OCI-LY7 (cell line): ENCODE measurements at regions not wholly inside any gene's neighbourhood (a gene's known extent, or its start where the extent isn't known, plus 50 kb on each side); places are given as distances from the start of the nearest gene placed in this dataset.

Source experiments
- EZH2phosphoT487 ChIP-seq: fragments of 200-600 bp; sonication (generic); IDR thresholded peaks from 2 replicates; pipeline ENCODE4 v1.6.1; 2018; ENCODE audit warnings: low read depth, borderline replicate concordance, mild to moderate bottlenecking, mixed run types, antibody characterized with exemption, low read length, moderate library complexity, mixed read lengths
- TF ChIP-seq, protein P1 (sequence below): fragments of 200-600 bp; sonication (generic); conservative IDR thresholded peaks from 2 replicates; pipeline ENCODE4 v1.5.1; 2014; ENCODE audit warnings: mild to moderate bottlenecking, antibody characterized with exemption, low read length, moderate library complexity, mixed read lengths

DNA sequence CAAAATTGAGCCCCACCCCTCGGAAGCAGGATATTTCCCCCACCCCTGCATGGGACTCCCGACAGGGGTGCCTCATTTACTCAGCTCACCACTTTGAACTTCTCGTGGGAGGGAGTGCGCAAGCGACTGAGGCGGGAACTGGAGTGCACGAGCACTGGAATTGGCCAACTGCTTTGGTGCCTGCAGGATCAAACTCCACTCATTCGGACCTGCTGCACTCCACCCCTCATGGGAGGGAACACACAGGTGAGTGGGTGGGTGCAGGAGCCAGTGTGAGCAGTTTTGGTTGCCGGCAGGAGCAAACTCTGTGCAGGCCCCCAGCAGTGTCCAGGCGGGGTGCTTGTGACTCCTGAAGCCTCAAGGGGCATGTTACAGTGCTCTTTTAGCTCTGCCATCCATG lies 301.2 kb downstream of the TUSC1 start:
- TF ChIP-seq, protein P1, sequence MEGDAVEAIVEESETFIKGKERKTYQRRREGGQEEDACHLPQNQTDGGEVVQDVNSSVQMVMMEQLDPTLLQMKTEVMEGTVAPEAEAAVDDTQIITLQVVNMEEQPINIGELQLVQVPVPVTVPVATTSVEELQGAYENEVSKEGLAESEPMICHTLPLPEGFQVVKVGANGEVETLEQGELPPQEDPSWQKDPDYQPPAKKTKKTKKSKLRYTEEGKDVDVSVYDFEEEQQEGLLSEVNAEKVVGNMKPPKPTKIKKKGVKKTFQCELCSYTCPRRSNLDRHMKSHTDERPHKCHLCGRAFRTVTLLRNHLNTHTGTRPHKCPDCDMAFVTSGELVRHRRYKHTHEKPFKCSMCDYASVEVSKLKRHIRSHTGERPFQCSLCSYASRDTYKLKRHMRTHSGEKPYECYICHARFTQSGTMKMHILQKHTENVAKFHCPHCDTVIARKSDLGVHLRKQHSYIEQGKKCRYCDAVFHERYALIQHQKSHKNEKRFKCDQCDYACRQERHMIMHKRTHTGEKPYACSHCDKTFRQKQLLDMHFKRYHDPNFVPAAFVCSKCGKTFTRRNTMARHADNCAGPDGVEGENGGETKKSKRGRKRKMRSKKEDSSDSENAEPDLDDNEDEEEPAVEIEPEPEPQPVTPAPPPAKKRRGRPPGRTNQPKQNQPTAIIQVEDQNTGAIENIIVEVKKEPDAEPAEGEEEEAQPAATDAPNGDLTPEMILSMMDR, result no peak
- no peak for TF ChIP-seq EZH2phosphoT487
